ENCODE measurements at regions not wholly inside any gene's neighbourhood (a gene's known extent, or its start where the extent isn't known, plus 50 kb on each side); places are given as distances from the start of the nearest gene placed in this dataset.
"Not testable (repeated sequence)": the region's sequence is repeated elsewhere in the genome, so short reads cannot be mapped to it uniquely, and the experiment has no call there.

- no peak overlapping the region; the same call in 1 of the 2 replicates for H3K27ac ChIP-seq (ENCODE audit: extremely low read depth, low read depth, low read length)
- CTCF ChIA-PET: no interaction called here
- peaks cover 4% of the 10 kb centered on the region; the same call in 1 of the 2 replicates for H3K4me1 ChIP-seq (ENCODE audit: control insufficient read depth, insufficient read depth, low read length)
- POLR2A ChIA-PET: interaction anchor here (1.1 kb wide), 1 partner anchor 344 kb away, joined by 3 read pairs; no protein-coding TSS in a partner anchor
- H3K9me3 ChIP-seq (ENCODE audit: control insufficient read depth, insufficient read depth, low read depth, low read length): no peaks in the 10 kb centered on the region
- no peak for TF ChIP-seq ZNF549 (tag by site-specific recombination; IDR thresholded peaks at IDR 0.05)
- TF ChIP-seq ZIC2 (tag by site-specific recombination; IDR thresholded peaks at IDR 0.05): 0 out of 2 replicates have a peak, but pooled peaks have one; percentile 14
- no peak overlapping the region for H3K4me3 ChIP-seq (ENCODE audit: low read depth, low read length)
- no peaks in the 10 kb centered on the region for H3K36me3 ChIP-seq (ENCODE audit: control insufficient read depth in 2 of 2, insufficient read depth in 1 of 2, low read length in 2 of 2)
Observed at GRCh38 chr10:4241724-4242345, 456.8 kb upstream of the KLF6 start.

- TF ChIP-seq ZNF785 (tag by site-specific recombination; IDR thresholded peaks at IDR 0.05): no peak
- no peak for TF ChIP-seq ZNF274 (IDR thresholded peaks at IDR 0.05; ENCODE audit: low read length)
- TF ChIP-seq ZNF274 (tag by site-specific recombination; IDR thresholded peaks at IDR 0.05; ENCODE audit: borderline replicate concordance): no peak
- TF ChIP-seq ZNF341 (tag by site-specific recombination; IDR thresholded peaks at IDR 0.05; ENCODE audit: low read depth): no peak
- no peak for TF ChIP-seq ZNF521 (tag by site-specific recombination; IDR thresholded peaks at IDR 0.05)
- no peak for TF ChIP-seq ZNF560 (tag by site-specific recombination; IDR thresholded peaks at IDR 0.05; ENCODE audit: borderline replicate concordance)
- Histone ChIP-seq H3K27ac (ENCODE audit: extremely low read depth, low read depth, low read length) (no peak overlapping the region), H3K9me3 (ENCODE audit: control insufficient read depth, insufficient read depth, low read depth, low read length) (no peaks in the 10 kb centered on the region), H3K4me1 (ENCODE audit: control insufficient read depth, insufficient read depth, low read length) (peaks cover 4% of the 10 kb centered on the region; the same call in 1 of the 2 replicates), H3K4me3 (ENCODE audit: low read depth, low read length) (no peak overlapping the region), H3K36me3 (ENCODE audit: control insufficient read depth in 2 of 2, insufficient read depth in 1 of 2, low read length in 2 of 2) (no peaks in the 10 kb centered on the region)
- CTCF ChIA-PET: no interaction called here
- POLR2A ChIA-PET: no interaction called here
Observed at GRCh38 chr10:4240608-4241197, 455.7 kb upstream of the KLF6 start.

- Histone ChIP-seq H3K4me1 (ENCODE audit: control insufficient read depth, insufficient read depth, low read length) (peaks cover 4% of the 10 kb centered on the region; the same call in 1 of the 2 replicates), H3K36me3 (ENCODE audit: control insufficient read depth in 2 of 2, insufficient read depth in 1 of 2, low read length in 2 of 2) (no peaks in the 10 kb centered on the region), H3K4me3 (ENCODE audit: low read depth, low read length) (no peak overlapping the region), H3K27ac (ENCODE audit: extremely low read depth, low read depth, low read length) (no peak overlapping the region), H3K9me3 (ENCODE audit: control insufficient read depth, insufficient read depth, low read depth, low read length) (no peaks in the 10 kb centered on the region)
- ChIA-PET POLR2A (no interaction called here), CTCF (interaction anchor here (0.7 kb wide), 1 partner anchor 88 kb away, joined by 3 read pairs; no protein-coding TSS in a partner anchor)
- TF ChIP-seq ZNF624 (tag by site-specific recombination; IDR thresholded peaks at IDR 0.05): no peak
- TF ChIP-seq ZNF560 (tag by site-specific recombination; IDR thresholded peaks at IDR 0.05; ENCODE audit: borderline replicate concordance): no peak
- TF ChIP-seq ZSCAN23 (tag by site-specific recombination; IDR thresholded peaks at IDR 0.05): no peak
- no peak for TF ChIP-seq MZF1 (tag by site-specific recombination; IDR thresholded peaks at IDR 0.05; ENCODE audit: borderline replicate concordance)
- no peak for TF ChIP-seq ZBTB8A (tag by site-specific recombination; IDR thresholded peaks at IDR 0.05)
- no peak for TF ChIP-seq SP3 (tag by site-specific recombination; IDR thresholded peaks at IDR 0.05)
- TF ChIP-seq ZNF354C (tag by site-specific recombination; IDR thresholded peaks at IDR 0.05; ENCODE audit: borderline replicate concordance, low read depth): no peak
- TF ChIP-seq ZBTB21 (tag by site-specific recombination; IDR thresholded peaks at IDR 0.05): no peak
- TF ChIP-seq ZNF311 (tag by site-specific recombination; IDR thresholded peaks at IDR 0.05; ENCODE audit: borderline replicate concordance): no peak
Observed at GRCh38 chr10:4239186-4239585, 454.2 kb upstream of the KLF6 start.

GRCh38 chr10:4236905-4237304, 451.9 kb upstream of the KLF6 start:
- H3K27ac ChIP-seq (ENCODE audit: extremely low read depth, low read depth, low read length); H3K4me3 ChIP-seq (ENCODE audit: low read depth, low read length); H3K4me1 ChIP-seq (ENCODE audit: control insufficient read depth, insufficient read depth, low read length); H3K36me3 ChIP-seq (ENCODE audit: control insufficient read depth in 2 of 2, insufficient read depth in 1 of 2, low read length in 2 of 2); POLR2A ChIA-PET; H3K9me3 ChIP-seq (ENCODE audit: control insufficient read depth, insufficient read depth, low read depth, low read length); CTCF ChIA-PET: not testable (repeated sequence)
- peak; percentile 82 for TF ChIP-seq ZNF146 (tag by site-specific recombination; IDR thresholded peaks at IDR 0.05)
